HEK293 (cell line): ENCODE measurements at regions not wholly inside any gene's neighbourhood (a gene's known extent, or its start where the extent isn't known, plus 50 kb on each side); places are given as distances from the start of the nearest gene placed in this dataset.

ENCODE experiments used
- CTCF ChIP-seq: fragments of 450-650 bp; formaldehyde crosslinking; IDR thresholded peaks from 2 replicates; pipeline ENCODE4 v1.5.1; 2016; ENCODE audit warnings: missing biosample characterization, missing genetic modification characterization
- MZF1 ChIP-seq: fragments of 450-650 bp; formaldehyde crosslinking; IDR thresholded peaks from 2 replicates; pipeline ENCODE4 v1.5.1; 2017; ENCODE audit warnings: missing biosample characterization, missing genetic modification characterization, borderline replicate concordance
- ZBTB7A ChIP-seq: fragments of 450-650 bp; formaldehyde crosslinking; IDR thresholded peaks from 2 replicates; pipeline ENCODE4 v1.5.1; 2016; ENCODE audit warnings: low read depth, missing biosample characterization, missing genetic modification characterization
- ZNF155 ChIP-seq: fragments of 450-650 bp; formaldehyde crosslinking; IDR thresholded peaks from 2 replicates; pipeline ENCODE4 v1.5.1; 2016; ENCODE audit warnings: missing biosample characterization, missing genetic modification characterization
- ZNF24 ChIP-seq: fragments of 450-650 bp; formaldehyde crosslinking; IDR thresholded peaks from 2 replicates; pipeline ENCODE4 v1.5.1; 2016; ENCODE audit warnings: missing biosample characterization, missing genetic modification characterization
- ZNF274 ChIP-seq, 2 experiments: fragments of 200-500 bp in 1 of 2; fragments of 450-650 bp in 1 of 2; sonication (Bioruptor generic) in 1 of 2; formaldehyde crosslinking in 1 of 2; IDR thresholded peaks; 2 replicates each; pipeline versions ENCODE4 v1.5.1 to v1.6.1; 2014 to 2016; ENCODE audit warnings: borderline replicate concordance in 1 of 2, inconsistent platforms in 1 of 2, low read length in 1 of 2, missing biosample characterization in 1 of 2, missing genetic modification characterization in 1 of 2
- ZNF280C ChIP-seq: fragments of 450-650 bp; formaldehyde crosslinking; IDR thresholded peaks from 2 replicates; pipeline ENCODE4 v1.5.1; 2016; ENCODE audit warnings: missing biosample characterization, missing genetic modification characterization
- ZNF776 ChIP-seq: fragments of 450-650 bp; formaldehyde crosslinking; IDR thresholded peaks from 2 replicates; pipeline ENCODE4 v1.5.0; 2017; ENCODE audit warnings: missing biosample characterization, missing genetic modification characterization, borderline replicate concordance
- TF ChIP-seq, protein P1 (sequence below): fragments of 450-650 bp; formaldehyde crosslinking; IDR thresholded peaks from 2 replicates; pipeline ENCODE4 v1.5.1; 2016; ENCODE audit warnings: missing biosample characterization, missing genetic modification characterization

DNA sequence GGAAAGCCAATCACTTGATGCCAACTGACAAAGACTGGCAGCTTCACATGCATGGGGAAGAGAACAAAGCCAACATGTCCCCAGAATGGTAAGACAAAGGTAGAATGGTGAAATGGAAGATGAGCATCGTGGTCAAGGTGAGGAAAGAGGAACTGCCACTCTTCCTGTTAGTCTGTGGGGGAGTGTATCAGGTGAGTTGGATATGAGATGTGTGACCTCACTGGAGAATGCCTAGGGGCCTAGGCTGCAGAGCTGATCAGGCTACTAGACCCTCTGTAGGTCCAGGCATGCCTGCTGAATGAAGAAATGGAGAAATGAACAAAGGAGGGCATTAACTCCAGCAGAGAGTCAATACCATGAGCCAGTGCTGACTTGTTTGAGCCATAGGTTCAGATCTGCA is 112.4 kb upstream of the SLC1A3 start:
- no peak for TF ChIP-seq CTCF (tag by site-specific recombination)
- no peak for TF ChIP-seq ZNF280C (tag by site-specific recombination)
- TF ChIP-seq MZF1 (tag by site-specific recombination) = no peak
- no peak for TF ChIP-seq ZNF776
- no peak for TF ChIP-seq ZBTB7A (tag by site-specific recombination)
- TF ChIP-seq, protein P1, sequence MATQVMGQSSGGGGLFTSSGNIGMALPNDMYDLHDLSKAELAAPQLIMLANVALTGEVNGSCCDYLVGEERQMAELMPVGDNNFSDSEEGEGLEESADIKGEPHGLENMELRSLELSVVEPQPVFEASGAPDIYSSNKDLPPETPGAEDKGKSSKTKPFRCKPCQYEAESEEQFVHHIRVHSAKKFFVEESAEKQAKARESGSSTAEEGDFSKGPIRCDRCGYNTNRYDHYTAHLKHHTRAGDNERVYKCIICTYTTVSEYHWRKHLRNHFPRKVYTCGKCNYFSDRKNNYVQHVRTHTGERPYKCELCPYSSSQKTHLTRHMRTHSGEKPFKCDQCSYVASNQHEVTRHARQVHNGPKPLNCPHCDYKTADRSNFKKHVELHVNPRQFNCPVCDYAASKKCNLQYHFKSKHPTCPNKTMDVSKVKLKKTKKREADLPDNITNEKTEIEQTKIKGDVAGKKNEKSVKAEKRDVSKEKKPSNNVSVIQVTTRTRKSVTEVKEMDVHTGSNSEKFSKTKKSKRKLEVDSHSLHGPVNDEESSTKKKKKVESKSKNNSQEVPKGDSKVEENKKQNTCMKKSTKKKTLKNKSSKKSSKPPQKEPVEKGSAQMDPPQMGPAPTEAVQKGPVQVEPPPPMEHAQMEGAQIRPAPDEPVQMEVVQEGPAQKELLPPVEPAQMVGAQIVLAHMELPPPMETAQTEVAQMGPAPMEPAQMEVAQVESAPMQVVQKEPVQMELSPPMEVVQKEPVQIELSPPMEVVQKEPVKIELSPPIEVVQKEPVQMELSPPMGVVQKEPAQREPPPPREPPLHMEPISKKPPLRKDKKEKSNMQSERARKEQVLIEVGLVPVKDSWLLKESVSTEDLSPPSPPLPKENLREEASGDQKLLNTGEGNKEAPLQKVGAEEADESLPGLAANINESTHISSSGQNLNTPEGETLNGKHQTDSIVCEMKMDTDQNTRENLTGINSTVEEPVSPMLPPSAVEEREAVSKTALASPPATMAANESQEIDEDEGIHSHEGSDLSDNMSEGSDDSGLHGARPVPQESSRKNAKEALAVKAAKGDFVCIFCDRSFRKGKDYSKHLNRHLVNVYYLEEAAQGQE = no peak
- no peak for TF ChIP-seq ZNF24 (tag by site-specific recombination)
- no peak for TF ChIP-seq ZNF155 (tag by site-specific recombination)
- TF ChIP-seq ZNF274 (IDR thresholded peaks at IDR 0.05; ENCODE audit: low read length) = no peak
- no peak for TF ChIP-seq ZNF274 (tag by site-specific recombination; IDR thresholded peaks at IDR 0.05; ENCODE audit: borderline replicate concordance)
